ENCODE measurements at regions not wholly inside any gene's neighbourhood (a gene's known extent, or its start where the extent isn't known, plus 50 kb on each side); places are given as distances from the start of the nearest gene placed in this dataset.

- H3K4me1 ChIP-seq: no peaks in the 10 kb centered on the region
- TF ChIP-seq, protein P1, sequence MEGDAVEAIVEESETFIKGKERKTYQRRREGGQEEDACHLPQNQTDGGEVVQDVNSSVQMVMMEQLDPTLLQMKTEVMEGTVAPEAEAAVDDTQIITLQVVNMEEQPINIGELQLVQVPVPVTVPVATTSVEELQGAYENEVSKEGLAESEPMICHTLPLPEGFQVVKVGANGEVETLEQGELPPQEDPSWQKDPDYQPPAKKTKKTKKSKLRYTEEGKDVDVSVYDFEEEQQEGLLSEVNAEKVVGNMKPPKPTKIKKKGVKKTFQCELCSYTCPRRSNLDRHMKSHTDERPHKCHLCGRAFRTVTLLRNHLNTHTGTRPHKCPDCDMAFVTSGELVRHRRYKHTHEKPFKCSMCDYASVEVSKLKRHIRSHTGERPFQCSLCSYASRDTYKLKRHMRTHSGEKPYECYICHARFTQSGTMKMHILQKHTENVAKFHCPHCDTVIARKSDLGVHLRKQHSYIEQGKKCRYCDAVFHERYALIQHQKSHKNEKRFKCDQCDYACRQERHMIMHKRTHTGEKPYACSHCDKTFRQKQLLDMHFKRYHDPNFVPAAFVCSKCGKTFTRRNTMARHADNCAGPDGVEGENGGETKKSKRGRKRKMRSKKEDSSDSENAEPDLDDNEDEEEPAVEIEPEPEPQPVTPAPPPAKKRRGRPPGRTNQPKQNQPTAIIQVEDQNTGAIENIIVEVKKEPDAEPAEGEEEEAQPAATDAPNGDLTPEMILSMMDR (IDR thresholded peaks at IDR 0.05 in 8 of 11, conservative IDR thresholded peaks at IDR 0.05 in 3 of 11): no peak
- TF ChIP-seq POLR2AphosphoS5 (IDR thresholded peaks at IDR 0.05) (no peak), POLR2A (IDR thresholded peaks at IDR 0.05) (no peak)
- peaks cover 0 to 5% (median 0%) of the 10 kb centered on the region in 7 donors for H3K27me3 ChIP-seq (replicated peaks in 1 of 7)
- H3K9me3 ChIP-seq: no peaks in the 10 kb centered on the region
- no peak overlapping the region for H3K27ac ChIP-seq
- 74 to 87% (median 83%) methylated on average over 10 to 12 of the region's 12 CpGs for WGBS, 5 donors
- H3K4me3 ChIP-seq: no peak overlapping the region
- DNase-seq: peak; percentile 67
- H3K36me3 ChIP-seq: no peaks in the 10 kb centered on the region
- intact Hi-C loops (cut with DNase I; ENCODE audit: low total_unique reads): no loop called here
These were observed 82.6 kb downstream of the ASB1 start for GRCh38 chr2:238509151-238509835.

GRCh38 chr2:238509903-238510302 lies 83.2 kb downstream of the ASB1 start:
- Histone ChIP-seq H3K27me3 (replicated peaks in 1 of 7) (peaks cover 0 to 5% (median 0%) of the 10 kb centered on the region in 7 donors), H3K27ac (no peak overlapping the region), H3K9me3 (no peaks in the 10 kb centered on the region), H3K36me3 (no peaks in the 10 kb centered on the region), H3K4me3 (no peak overlapping the region), H3K4me1 (no peaks in the 10 kb centered on the region)
- DNase-seq: peak; percentile 56
- 83 to 94% (median 88%) methylated on average over 7 of the region's 7 CpGs for WGBS, 5 donors
- TF ChIP-seq, protein P1 (IDR thresholded peaks at IDR 0.05 in 8 of 11, conservative IDR thresholded peaks at IDR 0.05 in 3 of 11): no peak
- TF ChIP-seq POLR2A (IDR thresholded peaks at IDR 0.05) (no peak), POLR2AphosphoS5 (IDR thresholded peaks at IDR 0.05) (no peak)
- intact Hi-C loops (cut with DNase I; ENCODE audit: low total_unique reads): no loop called here

DNA sequence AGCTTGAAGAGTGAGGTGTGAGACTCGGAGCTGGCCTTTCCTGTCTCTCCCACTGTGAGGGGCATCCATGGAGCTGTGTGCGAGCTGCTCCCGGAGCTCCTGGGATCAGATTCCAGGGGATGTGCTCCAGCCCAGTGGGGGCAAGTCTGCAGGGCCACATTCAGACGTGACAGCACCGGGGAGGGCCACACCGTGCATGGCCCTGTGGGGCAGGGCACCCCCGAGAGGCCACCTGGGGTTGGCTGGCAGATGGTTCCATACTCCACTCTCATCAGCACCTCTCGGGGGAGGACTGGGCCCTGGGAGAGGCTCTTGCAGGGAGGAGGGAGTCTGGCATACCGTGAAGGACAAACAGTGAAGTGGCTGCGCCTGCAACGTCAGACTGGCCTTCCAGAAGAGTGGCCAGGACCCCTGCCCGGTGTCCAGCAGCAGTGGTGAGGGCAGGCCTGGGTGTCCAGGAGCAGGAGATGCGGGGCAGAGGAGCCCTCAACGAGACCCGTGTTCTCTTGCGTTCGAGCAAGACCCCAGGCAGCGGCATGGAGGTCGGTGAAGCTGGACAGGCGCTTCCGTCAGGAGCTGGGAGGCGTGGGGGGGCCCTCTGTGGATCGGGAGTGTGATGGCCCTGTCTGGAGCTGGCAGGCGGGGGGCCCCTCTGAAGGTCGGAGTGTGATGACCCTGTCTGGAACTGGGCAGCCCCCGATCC lies 84.3 kb downstream of the ASB1 start:
- DNase-seq: peak; percentile 68
- H3K36me3 ChIP-seq: no peaks in the 10 kb centered on the region
- H3K27ac ChIP-seq: no peak overlapping the region
- H3K9me3 ChIP-seq: peaks cover 0 to 10% (median 4%) of the 10 kb centered on the region in 8 donors
- TF ChIP-seq POLR2AphosphoS5 (IDR thresholded peaks at IDR 0.05) (no peak), POLR2A (IDR thresholded peaks at IDR 0.05) (no peak)
- TF ChIP-seq, protein P1 (IDR thresholded peaks at IDR 0.05 in 8 of 11, conservative IDR thresholded peaks at IDR 0.05 in 3 of 11): no peak
- H3K4me3 ChIP-seq: no peak overlapping the region
- no peaks in the 10 kb centered on the region for H3K4me1 ChIP-seq
- WGBS, 5 donors: 65 to 86% (median 81%) methylated on average over 13 to 26 of the region's 26 CpGs
- peaks cover 0 to 5% (median 0%) of the 10 kb centered on the region in 7 donors for H3K27me3 ChIP-seq (replicated peaks in 1 of 7)
- intact Hi-C loops (cut with DNase I; ENCODE audit: low total_unique reads): no loop called here

DNA sequence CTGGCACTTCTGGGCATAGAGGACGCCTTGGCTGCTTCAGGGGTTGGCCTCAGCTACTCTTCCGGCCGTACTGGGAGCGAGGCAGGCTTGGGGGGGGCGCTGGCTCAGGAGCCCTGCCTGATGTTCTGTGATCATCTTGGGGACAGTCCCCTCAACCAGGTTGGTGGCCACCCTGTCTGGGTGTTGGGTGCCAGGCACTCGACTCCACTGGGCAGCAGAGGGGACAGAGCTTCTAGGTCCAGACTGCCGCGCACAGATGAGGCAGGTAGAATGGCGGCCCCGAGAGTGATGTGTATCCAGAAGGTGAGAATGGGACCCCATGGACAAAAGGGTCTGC lies 84.9 kb downstream of the ASB1 start:
- Histone ChIP-seq H3K4me1 (no peaks in the 10 kb centered on the region), H3K27ac (no peak overlapping the region), H3K4me3 (no peak overlapping the region), H3K27me3 (replicated peaks in 1 of 7) (peaks cover 0 to 5% (median 0%) of the 10 kb centered on the region in 7 donors), H3K9me3 (peaks cover 0 to 15% (median 9%) of the 10 kb centered on the region in 8 donors), H3K36me3 (no peaks in the 10 kb centered on the region)
- DNase-seq: peak; percentile 41
- 82 to 96% (median 91%) methylated on average over 5 to 10 of the region's 10 CpGs for WGBS, 5 donors
- intact Hi-C loops (cut with DNase I; ENCODE audit: low total_unique reads): no loop called here
- TF ChIP-seq, protein P1 (IDR thresholded peaks at IDR 0.05 in 8 of 11, conservative IDR thresholded peaks at IDR 0.05 in 3 of 11): no peak
- TF ChIP-seq POLR2A (IDR thresholded peaks at IDR 0.05) (no peak), POLR2AphosphoS5 (IDR thresholded peaks at IDR 0.05) (no peak)

Data from spleen (tissue), 11 donors.